GM13976 (cell line): ENCODE measurements at regions not wholly inside any gene's neighbourhood (a gene's known extent, or its start where the extent isn't known, plus 50 kb on each side); places are given as distances from the start of the nearest gene placed in this dataset.

ENCODE experiments used
- DNase-seq: peaks from one replicate; pipeline ENCODE4 v3.0.0; 2012; ENCODE audit warnings: low spot score
- CTCF ChIP-seq: IDR thresholded peaks from 2 replicates; pipeline ENCODE4 v1.5.1; 2012; ENCODE audit warnings: borderline replicate concordance, mild to moderate bottlenecking; ENCODE audit not compliant: insufficient read depth; ENCODE audit errors: extremely low read depth, missing control alignments, control extremely low read depth
- in situ Hi-C: fragments of 300-500 bp; cut with MboI; formaldehyde crosslinking; loops from one replicate; pipeline ENCODE4 v1.12.0; 2022; ENCODE audit warnings: low sequenced_read_pairs, mixed read lengths, inconsistent platforms; ENCODE audit not compliant: unreplicated experiment

DNA sequence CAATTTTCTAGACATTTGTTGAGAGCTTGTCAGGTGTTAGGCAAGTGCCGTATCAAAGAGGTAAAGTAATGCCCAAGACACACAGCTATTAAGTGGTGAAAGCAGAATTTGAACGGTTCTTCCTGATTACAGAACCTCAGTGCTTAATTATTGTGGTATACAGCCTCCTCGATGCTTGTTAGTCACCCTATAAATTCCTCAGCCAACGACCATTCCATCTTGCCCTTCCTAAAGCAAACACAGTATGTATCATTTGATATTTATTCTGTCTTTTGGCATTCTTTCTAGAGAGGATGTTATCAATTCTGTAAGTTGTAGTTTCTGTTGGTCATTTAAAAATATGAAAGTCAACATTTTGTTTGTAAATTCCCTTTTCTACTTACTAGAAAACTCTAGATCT, 297.8 kb upstream of the BMP2 start:
- TF ChIP-seq CTCF, result no peak
- in situ Hi-C loops, result no loop called here
- DNase-seq, result no peak

GRCh38 chr20:6468423-6469116, 298.9 kb upstream of the BMP2 start:
- no peak for TF ChIP-seq CTCF
- in situ Hi-C loops, result no loop called here
- no peak for DNase-seq

- TF ChIP-seq CTCF, result no peak
- no peak for DNase-seq
- in situ Hi-C loops, result no loop called here
Observed at GRCh38 chr20:6467562-6467961, 299.9 kb upstream of the BMP2 start.

GRCh38 chr20:6466075-6466810, 301.2 kb upstream of the BMP2 start:
- in situ Hi-C loops, result no loop called here
- no peak for DNase-seq
- TF ChIP-seq CTCF, result no peak

DNA sequence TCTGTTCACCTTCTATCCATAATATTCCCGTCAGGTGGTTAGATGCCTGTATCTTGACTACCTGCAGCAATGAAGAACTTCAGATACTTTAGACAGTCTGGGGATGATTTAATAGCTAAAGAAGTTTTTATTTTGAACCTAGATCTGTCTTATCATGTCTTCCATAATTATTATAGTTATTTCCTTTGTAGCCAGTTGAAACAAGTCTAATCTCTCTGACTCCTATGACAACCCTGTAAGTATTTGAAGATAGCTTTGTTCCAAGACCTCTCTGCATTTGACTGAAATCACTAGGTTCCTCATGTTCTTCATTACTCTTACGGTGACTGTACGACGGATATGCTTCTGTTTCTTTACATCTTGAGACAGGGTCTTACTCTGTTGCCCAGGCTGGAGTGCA, 316.6 kb upstream of the BMP2 start:
- TF ChIP-seq CTCF, result no peak
- in situ Hi-C loops, result no loop called here
- DNase-seq, result no peak

- DNase-seq, result no peak
- in situ Hi-C loops, result no loop called here
- TF ChIP-seq CTCF, result no peak
Observed at GRCh38 chr20:6440443-6440799, 317.6 kb upstream of the FERMT1 start.
